HUES6 (cell line): ENCODE measurements at regions not wholly inside any gene's neighbourhood (a gene's known extent, or its start where the extent isn't known, plus 50 kb on each side); places are given as distances from the start of the nearest gene placed in this dataset.

Experiments
- H3K27ac ChIP-seq: 2 replicates; pipeline ENCODE4 v1.7.0; 2013; ENCODE audit warnings: low read depth, mild to moderate bottlenecking, low read length, inconsistent platforms
- H3K27me3 ChIP-seq: 2 replicates; pipeline ENCODE4 v1.6.1; 2013; ENCODE audit warnings: low read length; ENCODE audit not compliant: control insufficient read depth, insufficient read depth
- H3K36me3 ChIP-seq: 2 replicates; pipeline ENCODE4 v1.6.1; 2013; ENCODE audit warnings: low read length; ENCODE audit not compliant: control insufficient read depth, insufficient read depth
- H3K4me1 ChIP-seq: 2 replicates; pipeline ENCODE4 v1.6.1; 2013; ENCODE audit warnings: low read length; ENCODE audit not compliant: control insufficient read depth, insufficient read depth
- H3K4me3 ChIP-seq: 2 replicates; pipeline ENCODE4 v1.5.1; 2013; ENCODE audit warnings: low read depth, low read length
- H3K9ac ChIP-seq: one replicate; pipeline ENCODE4 v1.6.1; 2013; ENCODE audit warnings: mild to moderate bottlenecking, low read length
- H3K9me3 ChIP-seq: 2 replicates; pipeline ENCODE4 v1.6.1; 2013; ENCODE audit warnings: low read depth, low read length; ENCODE audit not compliant: control insufficient read depth, insufficient read depth

DNA sequence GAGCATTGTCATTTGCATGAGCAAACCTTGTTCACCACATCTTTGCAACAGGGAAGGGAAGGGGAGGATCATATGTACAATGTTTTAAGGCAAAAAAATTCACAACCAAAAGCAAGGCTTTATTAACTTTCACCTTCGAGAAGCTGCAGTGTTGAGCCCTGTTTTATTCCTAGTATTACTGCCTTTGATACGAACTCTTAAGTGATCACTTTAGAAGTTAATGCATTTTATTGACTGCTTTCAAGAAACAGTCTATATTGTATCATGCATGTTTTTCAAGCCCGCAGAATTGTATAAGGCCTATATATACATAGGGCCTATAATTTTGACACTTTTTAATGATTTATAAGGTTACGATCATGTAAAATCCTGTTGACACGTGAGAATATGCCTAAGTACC, 117.5 kb upstream of the VPREB1 start:
- Histone ChIP-seq H3K9ac (no peak overlapping the region), H3K4me3 (no peak overlapping the region), H3K4me1 (no peaks in the 10 kb centered on the region), H3K9me3 (no peaks in the 10 kb centered on the region), H3K27ac (no peak overlapping the region), H3K27me3 (peaks cover 98% of the 10 kb centered on the region), H3K36me3 (no peaks in the 10 kb centered on the region)

DNA sequence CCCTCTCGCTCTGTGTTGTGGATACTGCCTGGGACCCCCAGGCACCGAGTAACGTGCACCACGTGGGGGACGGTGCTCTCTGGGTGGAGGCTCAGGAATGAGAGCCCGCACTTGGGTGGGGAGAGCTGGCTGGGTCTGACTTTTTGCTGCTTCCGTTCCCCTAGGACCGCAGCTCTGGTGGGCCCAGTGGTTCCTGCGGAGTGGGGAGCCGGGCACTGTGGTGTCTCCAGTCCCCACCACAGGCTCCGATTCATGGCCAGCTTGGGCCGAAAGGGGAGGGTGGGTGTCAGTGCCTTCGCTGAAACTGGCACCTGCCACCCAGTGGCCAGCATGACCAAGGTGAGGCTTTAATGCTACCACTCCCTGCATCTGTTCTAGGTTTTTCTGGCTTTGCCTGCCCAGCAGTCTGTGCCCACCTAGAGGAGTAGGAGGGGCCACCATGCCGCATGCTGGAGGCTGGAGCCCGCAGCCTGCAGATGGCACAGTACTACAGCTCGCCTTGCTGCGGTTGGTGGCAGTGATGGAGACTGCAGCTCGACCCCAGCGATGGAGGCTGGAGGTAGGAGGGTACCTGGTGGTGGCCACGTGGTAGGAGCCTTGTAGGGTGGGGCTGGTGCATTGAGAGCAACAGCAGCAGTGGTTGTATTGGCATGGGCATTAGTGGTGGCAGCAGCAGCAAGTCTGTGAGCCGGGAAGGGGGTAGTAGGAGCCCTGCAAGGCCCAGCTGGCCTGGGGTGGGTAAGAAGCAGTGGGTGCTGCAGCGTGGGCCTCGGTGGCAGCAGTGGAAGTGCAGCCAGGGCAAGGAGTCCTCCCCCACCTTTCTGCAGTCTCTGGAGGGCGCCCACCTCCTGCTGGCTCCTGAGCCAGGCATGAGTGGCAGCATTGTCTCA, 118.8 kb upstream of the VPREB1 start:
- Histone ChIP-seq H3K4me3 (no peak overlapping the region), H3K9ac (no peak overlapping the region), H3K27me3 (peaks cover 98% of the 10 kb centered on the region), H3K4me1 (no peaks in the 10 kb centered on the region), H3K9me3 (no peaks in the 10 kb centered on the region), H3K36me3 (no peaks in the 10 kb centered on the region), H3K27ac (no peak overlapping the region)

DNA sequence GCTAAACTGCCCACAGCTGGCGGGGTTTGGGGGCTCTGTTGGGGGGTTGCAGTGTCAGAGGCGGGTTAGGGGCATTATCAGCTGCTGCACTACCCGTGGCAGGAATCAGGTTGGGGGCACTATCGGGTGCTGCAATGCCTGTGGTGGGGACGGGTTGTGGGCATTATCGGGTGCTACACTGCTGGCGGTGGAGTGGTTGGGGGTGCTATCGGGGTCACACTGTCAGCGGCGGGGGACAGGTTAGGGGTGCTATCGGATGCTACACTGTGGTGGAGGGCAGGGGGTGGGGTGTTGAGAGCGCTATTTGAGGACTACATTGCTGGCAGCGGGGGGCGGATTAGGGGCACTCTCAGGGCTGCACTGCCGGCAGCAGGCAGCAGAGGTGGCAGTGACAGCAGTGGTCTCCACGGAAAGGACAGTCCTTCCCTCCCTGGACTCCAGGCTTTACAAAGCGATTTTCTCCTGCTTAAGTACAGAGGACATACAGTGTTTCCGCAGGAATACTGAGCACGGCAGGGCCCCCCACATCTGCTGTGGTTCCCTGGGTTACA, 119.5 kb upstream of the VPREB1 start:
- H3K27ac ChIP-seq: no peak overlapping the region
- H3K36me3 ChIP-seq: no peaks in the 10 kb centered on the region
- H3K4me3 ChIP-seq: no peak overlapping the region
- H3K9ac ChIP-seq: no peak overlapping the region
- no peaks in the 10 kb centered on the region for H3K4me1 ChIP-seq
- no peaks in the 10 kb centered on the region for H3K9me3 ChIP-seq
- peaks cover 96% of the 10 kb centered on the region for H3K27me3 ChIP-seq

DNA sequence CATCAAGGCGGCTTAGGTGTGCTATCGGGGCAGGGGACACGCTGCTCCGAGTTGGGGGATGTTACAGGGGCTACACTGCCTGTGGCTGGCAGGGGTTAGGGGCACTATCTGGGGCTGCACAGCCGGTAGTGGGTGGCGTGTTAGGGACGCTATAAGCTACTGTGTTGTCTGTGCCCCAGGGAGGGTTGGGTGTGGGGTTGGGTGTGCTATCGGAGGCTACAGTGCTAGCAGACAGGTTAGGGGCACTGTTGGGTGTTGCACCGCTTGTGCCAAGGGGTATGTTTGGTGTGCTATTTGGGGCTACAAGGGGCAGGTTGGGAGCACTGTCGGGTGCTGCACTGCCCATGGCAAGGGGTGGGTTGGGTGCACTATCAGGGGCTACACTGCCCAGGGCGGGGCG, 120.2 kb upstream of the VPREB1 start:
- H3K4me3 ChIP-seq: no peak overlapping the region
- no peak overlapping the region for H3K9ac ChIP-seq
- no peak overlapping the region for H3K27ac ChIP-seq
- H3K4me1 ChIP-seq: no peaks in the 10 kb centered on the region
- no peaks in the 10 kb centered on the region for H3K9me3 ChIP-seq
- no peaks in the 10 kb centered on the region for H3K36me3 ChIP-seq
- H3K27me3 ChIP-seq: peaks cover 93% of the 10 kb centered on the region

DNA sequence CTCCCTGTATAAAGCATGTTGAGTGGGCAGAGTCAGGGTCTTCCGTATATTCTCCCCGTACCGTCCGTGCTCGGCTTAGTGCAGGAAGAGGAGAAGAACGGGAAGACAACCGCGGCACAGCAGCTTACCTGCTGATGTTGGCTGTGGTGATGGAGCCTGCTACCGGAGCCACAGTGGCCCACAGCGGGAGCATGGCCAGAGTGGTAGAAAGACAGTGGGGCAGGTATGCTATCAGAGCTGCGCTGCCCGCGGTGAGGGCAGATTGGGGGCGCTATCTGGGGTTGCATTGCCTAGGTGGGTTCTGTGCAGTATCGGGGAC, 120.7 kb upstream of the VPREB1 start:
- Histone ChIP-seq H3K9ac (no peak overlapping the region), H3K9me3 (no peaks in the 10 kb centered on the region), H3K27me3 (peaks cover 93% of the 10 kb centered on the region)

DNA sequence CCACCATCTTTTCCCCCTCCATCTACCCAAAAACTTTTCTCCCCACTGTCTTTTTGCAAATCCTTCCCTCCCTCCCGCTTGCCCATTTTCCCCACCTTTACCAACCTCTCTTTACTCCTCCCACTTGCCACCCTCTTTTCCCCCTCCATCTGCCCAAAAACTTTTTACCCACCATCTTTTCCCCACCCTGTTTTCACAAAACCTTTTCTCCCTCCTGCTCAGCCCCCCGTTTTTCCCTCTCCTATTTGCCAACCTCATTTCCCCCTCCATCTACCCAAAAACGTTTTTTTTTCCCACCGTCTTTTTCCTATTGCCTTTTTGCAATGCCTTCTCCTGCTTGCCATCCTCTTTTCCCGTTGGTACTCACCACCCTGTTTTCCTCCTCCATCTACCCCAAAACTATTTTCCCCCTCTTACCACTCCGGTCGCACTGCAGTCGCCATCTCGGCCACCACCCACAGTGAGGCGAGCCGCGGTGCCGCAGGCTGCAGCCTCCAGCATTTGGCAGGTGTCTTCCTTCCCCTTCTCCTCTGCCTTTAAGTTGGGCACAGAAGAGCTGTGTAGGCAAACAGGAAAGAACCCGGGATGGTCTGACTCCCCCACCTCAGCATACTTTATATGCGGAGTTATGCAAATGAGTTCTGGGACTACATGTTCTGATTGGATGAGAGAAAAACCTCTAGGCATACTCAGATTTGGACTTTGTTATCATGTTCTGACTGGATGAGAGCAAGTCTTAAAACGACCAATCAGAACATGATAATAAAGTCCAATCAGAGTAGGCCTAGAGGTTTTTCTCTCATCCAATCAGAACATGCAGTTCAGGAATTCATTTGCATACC, 121.2 kb upstream of the VPREB1 start:
- Histone ChIP-seq H3K9ac (no peak overlapping the region), H3K27ac (no peak overlapping the region), H3K27me3 (peaks cover 93% of the 10 kb centered on the region), H3K36me3 (no peaks in the 10 kb centered on the region), H3K4me1 (no peaks in the 10 kb centered on the region), H3K4me3 (no peak overlapping the region), H3K9me3 (no peaks in the 10 kb centered on the region)

More for the DNA sequence above, 120.7 kb upstream of the VPREB1 start:
- Histone ChIP-seq H3K36me3 (no peaks in the 10 kb centered on the region), H3K4me3 (no peak overlapping the region), H3K27ac (no peak overlapping the region), H3K4me1 (no peaks in the 10 kb centered on the region)

DNA sequence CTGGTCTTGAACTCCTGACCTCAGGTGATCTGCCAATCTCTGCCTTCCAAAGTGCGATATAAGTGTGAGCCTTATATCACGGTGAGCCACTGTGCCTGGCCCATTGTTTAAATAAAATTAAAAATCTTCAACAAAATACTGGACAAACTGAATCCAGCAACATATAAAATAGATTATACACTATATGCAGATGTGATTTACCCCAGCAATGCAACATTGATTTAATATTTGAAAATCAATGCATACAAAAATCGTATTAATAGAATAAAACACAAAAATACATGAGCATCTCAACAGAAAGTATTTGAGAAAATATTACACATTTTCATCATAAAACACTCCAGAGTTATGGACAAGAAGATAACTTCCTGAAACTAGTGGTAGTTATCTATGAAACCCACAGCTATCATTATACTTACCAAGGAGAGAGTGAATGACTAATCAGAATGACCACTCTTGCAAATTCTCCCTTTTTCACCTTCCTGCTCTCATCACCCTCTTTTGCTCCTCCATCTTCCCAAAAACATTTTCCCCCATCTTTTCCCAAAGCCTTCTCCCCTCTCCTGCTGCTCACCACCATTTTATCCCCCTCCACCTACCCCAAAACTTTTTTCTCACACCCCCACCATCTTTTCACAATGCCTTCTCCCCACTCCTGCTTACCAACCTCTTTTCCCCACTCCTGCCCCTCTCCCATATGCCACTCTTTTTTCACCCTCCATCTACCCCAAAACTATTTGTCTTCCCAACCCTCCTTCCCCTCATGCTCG, 122.1 kb upstream of the VPREB1 start:
- H3K9ac ChIP-seq: no peak overlapping the region
- H3K36me3 ChIP-seq: no peaks in the 10 kb centered on the region
- no peak overlapping the region for H3K4me3 ChIP-seq
- no peaks in the 10 kb centered on the region for H3K4me1 ChIP-seq
- peaks cover 87% of the 10 kb centered on the region for H3K27me3 ChIP-seq
- H3K9me3 ChIP-seq: no peaks in the 10 kb centered on the region
- H3K27ac ChIP-seq: no peak overlapping the region

DNA sequence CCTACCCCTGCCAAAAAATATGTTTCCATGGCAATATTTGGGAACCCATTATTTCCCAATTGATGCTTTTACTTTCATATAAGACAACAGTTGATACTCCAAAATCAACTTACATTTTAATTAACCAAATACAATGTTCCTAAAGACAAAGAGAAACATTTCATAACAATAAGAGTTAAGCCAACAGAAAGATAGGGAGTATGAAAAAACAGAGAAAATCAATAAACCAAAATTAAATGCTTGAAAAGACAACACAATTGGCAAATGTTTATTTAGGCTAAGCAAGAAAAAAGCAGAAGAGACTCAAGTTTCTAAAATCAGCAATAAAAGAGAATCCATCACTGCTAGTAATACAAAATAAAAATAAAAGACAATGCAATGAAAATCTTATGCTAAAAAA, 123.1 kb upstream of the VPREB1 start:
- no peak overlapping the region for H3K4me3 ChIP-seq

DNA sequence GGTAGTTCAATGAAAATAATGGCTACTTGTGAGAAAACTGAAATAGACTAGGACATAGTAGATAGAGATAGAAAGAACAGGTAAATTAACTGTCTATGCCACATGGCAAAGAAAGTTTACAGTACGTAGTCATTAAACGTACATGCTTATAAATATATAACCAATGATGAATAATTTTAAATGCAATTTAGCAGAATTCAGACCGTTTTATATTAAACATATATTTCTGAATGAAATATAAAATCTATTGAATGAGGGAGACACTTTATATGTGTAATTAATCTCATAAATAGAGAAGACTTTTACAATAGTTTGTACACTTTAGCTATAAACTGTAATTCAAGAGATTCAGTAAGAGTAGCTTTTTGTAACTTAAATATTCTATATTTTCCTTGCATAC, 124.4 kb upstream of the VPREB1 start:
- H3K9me3 ChIP-seq: no peaks in the 10 kb centered on the region
- H3K4me3 ChIP-seq: no peak overlapping the region
- H3K27me3 ChIP-seq: peaks cover 63% of the 10 kb centered on the region
- no peaks in the 10 kb centered on the region for H3K4me1 ChIP-seq
- H3K36me3 ChIP-seq: no peaks in the 10 kb centered on the region
- no peak overlapping the region for H3K27ac ChIP-seq
- H3K9ac ChIP-seq: no peak overlapping the region

More for the DNA sequence above, 123.1 kb upstream of the VPREB1 start:
- no peaks in the 10 kb centered on the region for H3K36me3 ChIP-seq
- H3K9me3 ChIP-seq: no peaks in the 10 kb centered on the region
- H3K9ac ChIP-seq: no peak overlapping the region
- H3K27me3 ChIP-seq: peaks cover 76% of the 10 kb centered on the region
- H3K4me1 ChIP-seq: no peaks in the 10 kb centered on the region
- no peak overlapping the region for H3K27ac ChIP-seq

DNA sequence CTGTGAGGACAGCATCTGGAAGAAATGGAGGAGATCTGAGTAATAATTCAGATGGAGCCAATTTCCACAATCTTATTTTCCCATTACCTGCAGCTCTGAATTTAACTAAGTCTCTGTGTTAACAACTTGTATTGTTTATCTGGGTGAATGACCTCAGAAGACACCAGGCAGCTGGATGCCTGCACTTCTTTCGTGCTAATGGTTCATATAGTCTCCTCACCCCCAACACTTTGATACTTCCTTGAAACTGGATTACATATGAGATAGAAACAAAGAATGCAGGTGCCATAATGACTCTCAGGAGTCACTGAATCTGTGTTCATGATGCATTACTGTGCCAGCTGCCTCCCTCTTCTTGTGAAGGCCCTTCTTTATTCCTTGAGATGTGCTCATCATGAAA, 125.6 kb upstream of the VPREB1 start:
- Histone ChIP-seq H3K9me3 (no peaks in the 10 kb centered on the region), H3K4me3 (no peak overlapping the region), H3K36me3 (no peaks in the 10 kb centered on the region), H3K27me3 (peaks cover 54% of the 10 kb centered on the region), H3K9ac (no peak overlapping the region), H3K27ac (no peak overlapping the region), H3K4me1 (no peaks in the 10 kb centered on the region)
